Activated CD8-positive, alpha-beta T cell treated with anti-CD3 and anti-CD28 coated beads for 36 hours (primary cell): ENCODE measurements at regions not wholly inside any gene's neighbourhood (a gene's known extent, or its start where the extent isn't known, plus 50 kb on each side); places are given as distances from the start of the nearest gene placed in this dataset.
A peak's percentile ranks its signal among the peaks of the same experiment; 100 is the strongest.

ENCODE experiments used
- ATAC-seq: fragments of 200-7000 bp; cut with Tn5 transposase; one replicate; pipeline ENCODE4 v1.10.0; 2021; ENCODE audit warnings: mild to moderate bottlenecking, moderate library complexity
- CTCF ChIA-PET: fragments of 350-600 bp; sonication (Branson Sonifier 250); formaldehyde crosslinking; loops from one replicate; lab custom pipeline; 2021; ENCODE audit warnings: antibody characterized with exemption; lab: Charles Lee
- POLR2A ChIA-PET: fragments of 350-600 bp; sonication (Branson Sonifier 250); formaldehyde crosslinking; loops from one replicate; lab custom pipeline; 2021; ENCODE audit warnings: antibody characterized with exemption; lab: Charles Lee
- DNase-seq: peaks from one replicate; pipeline ENCODE4 v3.0.0-alpha.2; 2020
- H3K27ac Mint-ChIP-seq: one replicate; pipeline ENCODE4 v1.8.0; 2021; ENCODE audit warnings: mild to moderate bottlenecking, mixed read lengths
- H3K27me3 Mint-ChIP-seq: one replicate; pipeline ENCODE4 v1.8.0; 2021; ENCODE audit warnings: mixed read lengths
- H3K36me3 Mint-ChIP-seq: one replicate; pipeline ENCODE4 v1.8.0; 2021; ENCODE audit warnings: low read depth, mixed read lengths
- H3K4me1 Mint-ChIP-seq: one replicate; pipeline ENCODE4 v1.8.0; 2021; ENCODE audit warnings: low read depth, mixed read lengths
- H3K4me3 Mint-ChIP-seq: one replicate; pipeline ENCODE4 v1.8.0; 2021; ENCODE audit warnings: mild to moderate bottlenecking, moderate library complexity, mixed read lengths
- H3K9me3 Mint-ChIP-seq: one replicate; pipeline ENCODE4 v1.8.0; 2021; ENCODE audit warnings: mixed read lengths
- intact Hi-C: fragments of 100-400 bp; cut with micrococcal nuclease; formaldehyde crosslinking; loops from one replicate; pipeline ENCODE4 v1.10.0; 2022
- TF ChIP-seq, protein P1 (sequence below): fragments of 200-600 bp; IDR thresholded peaks from one replicate; pipeline ENCODE4 v1.8.0; 2022; ENCODE audit warnings: antibody characterized with exemption, mild to moderate bottlenecking

DNA sequence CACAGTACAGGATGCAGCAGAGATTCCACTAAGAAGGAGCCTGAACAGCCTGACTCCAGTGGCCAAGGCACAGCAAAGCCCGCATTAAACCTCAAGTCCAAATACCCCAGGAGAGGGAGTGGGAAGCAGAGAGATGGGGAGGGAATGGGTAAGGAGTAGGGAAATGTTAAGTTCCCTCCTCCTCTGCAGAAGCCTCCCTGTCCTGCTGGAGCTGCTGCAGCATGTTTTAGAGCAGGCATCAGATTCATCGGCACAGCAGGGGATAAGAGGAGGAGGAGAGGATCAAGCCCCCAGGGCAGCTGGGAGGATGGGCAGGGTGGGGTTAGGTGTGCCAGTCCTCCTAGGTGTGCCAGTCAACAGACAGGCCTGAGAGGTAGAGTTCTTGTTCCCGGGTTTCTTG, 709.7 kb downstream of the PTPRU start:
- Mint-ChIP-seq H3K27me3 (peaks cover 10% of the 10 kb centered on the region), H3K36me3 (no peaks in the 10 kb centered on the region), H3K9me3 (no peaks in the 10 kb centered on the region), H3K4me1 (no peaks in the 10 kb centered on the region), H3K4me3 (no peak overlapping the region), H3K27ac (no peak overlapping the region)
- POLR2A ChIA-PET, result no interaction called here
- TF ChIP-seq, protein P1, sequence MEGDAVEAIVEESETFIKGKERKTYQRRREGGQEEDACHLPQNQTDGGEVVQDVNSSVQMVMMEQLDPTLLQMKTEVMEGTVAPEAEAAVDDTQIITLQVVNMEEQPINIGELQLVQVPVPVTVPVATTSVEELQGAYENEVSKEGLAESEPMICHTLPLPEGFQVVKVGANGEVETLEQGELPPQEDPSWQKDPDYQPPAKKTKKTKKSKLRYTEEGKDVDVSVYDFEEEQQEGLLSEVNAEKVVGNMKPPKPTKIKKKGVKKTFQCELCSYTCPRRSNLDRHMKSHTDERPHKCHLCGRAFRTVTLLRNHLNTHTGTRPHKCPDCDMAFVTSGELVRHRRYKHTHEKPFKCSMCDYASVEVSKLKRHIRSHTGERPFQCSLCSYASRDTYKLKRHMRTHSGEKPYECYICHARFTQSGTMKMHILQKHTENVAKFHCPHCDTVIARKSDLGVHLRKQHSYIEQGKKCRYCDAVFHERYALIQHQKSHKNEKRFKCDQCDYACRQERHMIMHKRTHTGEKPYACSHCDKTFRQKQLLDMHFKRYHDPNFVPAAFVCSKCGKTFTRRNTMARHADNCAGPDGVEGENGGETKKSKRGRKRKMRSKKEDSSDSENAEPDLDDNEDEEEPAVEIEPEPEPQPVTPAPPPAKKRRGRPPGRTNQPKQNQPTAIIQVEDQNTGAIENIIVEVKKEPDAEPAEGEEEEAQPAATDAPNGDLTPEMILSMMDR, result no peak
- CTCF ChIA-PET, result no interaction called here
- intact Hi-C loops, result no loop called here
- DNase-seq (no peak), ATAC-seq (no peak)

GRCh38 chr1:29945426-29945825, 709.1 kb downstream of the PTPRU start:
- CTCF ChIA-PET, result no interaction called here
- POLR2A ChIA-PET, result no interaction called here
- H3K27me3 Mint-ChIP-seq, result peaks cover 10% of the 10 kb centered on the region
- no peaks in the 10 kb centered on the region for H3K9me3 Mint-ChIP-seq
- ATAC-seq, result no peak
- H3K27ac Mint-ChIP-seq, result no peak overlapping the region
- no peak for DNase-seq
- intact Hi-C loops, result no loop called here
- no peak overlapping the region for H3K4me3 Mint-ChIP-seq
- TF ChIP-seq, protein P1, result no peak
- H3K36me3 Mint-ChIP-seq, result no peaks in the 10 kb centered on the region
- H3K4me1 Mint-ChIP-seq, result no peaks in the 10 kb centered on the region

GRCh38 chr1:29944253-29944905, 708.1 kb downstream of the PTPRU start:
- H3K4me1 Mint-ChIP-seq, result no peaks in the 10 kb centered on the region
- POLR2A ChIA-PET, result no interaction called here
- no peak overlapping the region for H3K4me3 Mint-ChIP-seq
- H3K27ac Mint-ChIP-seq, result no peak overlapping the region
- CTCF ChIA-PET, result no interaction called here
- TF ChIP-seq, protein P1, result no peak
- DNase-seq (no peak), ATAC-seq (no peak)
- no peaks in the 10 kb centered on the region for H3K9me3 Mint-ChIP-seq
- H3K27me3 Mint-ChIP-seq, result peaks cover 10% of the 10 kb centered on the region
- intact Hi-C loops, result no loop called here
- no peaks in the 10 kb centered on the region for H3K36me3 Mint-ChIP-seq

GRCh38 chr1:29943034-29943433, 706.7 kb downstream of the PTPRU start:
- ATAC-seq (no peak), DNase-seq (no peak)
- intact Hi-C loops, result no loop called here
- Mint-ChIP-seq H3K4me3 (no peak overlapping the region), H3K27ac (no peak overlapping the region), H3K36me3 (no peaks in the 10 kb centered on the region), H3K4me1 (no peaks in the 10 kb centered on the region), H3K27me3 (peaks cover 7% of the 10 kb centered on the region), H3K9me3 (no peaks in the 10 kb centered on the region)
- TF ChIP-seq, protein P1, result no peak
- POLR2A ChIA-PET, result no interaction called here
- CTCF ChIA-PET, result no interaction called here

- intact Hi-C loops, result no loop called here
- H3K4me3 Mint-ChIP-seq, result no peak overlapping the region
- no peaks in the 10 kb centered on the region for H3K36me3 Mint-ChIP-seq
- peak; percentile 17 for ATAC-seq
- DNase-seq, result no peak
- no peak overlapping the region for H3K27ac Mint-ChIP-seq
- no peaks in the 10 kb centered on the region for H3K9me3 Mint-ChIP-seq
- ChIA-PET CTCF (no interaction called here), POLR2A (no interaction called here)
- TF ChIP-seq, protein P1, result no peak
- no peaks in the 10 kb centered on the region for H3K4me1 Mint-ChIP-seq
- H3K27me3 Mint-ChIP-seq, result no peaks in the 10 kb centered on the region
Measured at GRCh38 chr1:29939079-29939478, 702.8 kb downstream of the PTPRU start.
